Activated CD8-positive, alpha-beta memory T cell treated with anti-CD3 and anti-CD28 coated beads for 48 hours (primary cell): ENCODE measurements at regions not wholly inside any gene's neighbourhood (a gene's known extent, or its start where the extent isn't known, plus 50 kb on each side); places are given as distances from the start of the nearest gene placed in this dataset.

ENCODE experiments used
- DNase-seq, 3 experiments: peaks; one replicate each; pipeline ENCODE4 v3.0.0-alpha.2; 2020; ENCODE audit warnings: low read depth in 2 of 3, low spot score in 2 of 3

- DNase-seq: no peak
Observed at GRCh38 chr5:6831678-6832671, 118.7 kb downstream of the TENT4A start.

- no peak for DNase-seq
Observed at GRCh38 chr5:6832994-6833393, 119.8 kb downstream of the TENT4A start.

- no peak for DNase-seq
Observed at GRCh38 chr5:6833406-6833805, 120.2 kb downstream of the TENT4A start.

GRCh38 chr5:6837095-6837494 lies 123.9 kb downstream of the TENT4A start:
- no peak for DNase-seq

GRCh38 chr5:6837519-6838110 lies 124.4 kb downstream of the TENT4A start:
- DNase-seq: no peak

- DNase-seq: no peak
Observed at GRCh38 chr5:6838736-6839135, 125.5 kb downstream of the TENT4A start.

GRCh38 chr5:6840136-6840793 lies 127.0 kb downstream of the TENT4A start:
- no peak for DNase-seq

GRCh38 chr5:6843335-6843734 lies 130.1 kb downstream of the TENT4A start:
- no peak for DNase-seq

- DNase-seq: no peak
Observed at GRCh38 chr5:6843821-6844220, 130.6 kb downstream of the TENT4A start.

GRCh38 chr5:6845856-6846255 lies 132.6 kb downstream of the TENT4A start:
- no peak for DNase-seq

GRCh38 chr5:6847870-6848269 lies 134.6 kb downstream of the TENT4A start:
- DNase-seq: no peak

- no peak for DNase-seq
Observed at GRCh38 chr5:6849316-6850105, 136.3 kb downstream of the TENT4A start.

- DNase-seq: no peak
Observed at GRCh38 chr5:6850106-6850432, 136.8 kb downstream of the TENT4A start.

GRCh38 chr5:6856653-6857052 lies 143.4 kb downstream of the TENT4A start:
- no peak for DNase-seq

- DNase-seq: no peak
Observed at GRCh38 chr5:6858419-6858818, 145.2 kb downstream of the TENT4A start.

- DNase-seq: no peak
Observed at GRCh38 chr5:6859023-6859422, 145.8 kb downstream of the TENT4A start.

- no peak for DNase-seq
Observed at GRCh38 chr5:6859951-6860638, 146.9 kb downstream of the TENT4A start.

GRCh38 chr5:6861036-6861435 lies 147.8 kb downstream of the TENT4A start:
- DNase-seq: no peak

GRCh38 chr5:6861667-6862066 lies 148.4 kb downstream of the TENT4A start:
- DNase-seq: no peak

- no peak for DNase-seq
Observed at GRCh38 chr5:6862306-6862705, 149.1 kb downstream of the TENT4A start.

- DNase-seq: no peak
Observed at GRCh38 chr5:6867712-6868111, 154.5 kb downstream of the TENT4A start.
